ENCODE measurements at regions not wholly inside any gene's neighbourhood (a gene's known extent, or its start where the extent isn't known, plus 50 kb on each side); places are given as distances from the start of the nearest gene placed in this dataset.

DNA sequence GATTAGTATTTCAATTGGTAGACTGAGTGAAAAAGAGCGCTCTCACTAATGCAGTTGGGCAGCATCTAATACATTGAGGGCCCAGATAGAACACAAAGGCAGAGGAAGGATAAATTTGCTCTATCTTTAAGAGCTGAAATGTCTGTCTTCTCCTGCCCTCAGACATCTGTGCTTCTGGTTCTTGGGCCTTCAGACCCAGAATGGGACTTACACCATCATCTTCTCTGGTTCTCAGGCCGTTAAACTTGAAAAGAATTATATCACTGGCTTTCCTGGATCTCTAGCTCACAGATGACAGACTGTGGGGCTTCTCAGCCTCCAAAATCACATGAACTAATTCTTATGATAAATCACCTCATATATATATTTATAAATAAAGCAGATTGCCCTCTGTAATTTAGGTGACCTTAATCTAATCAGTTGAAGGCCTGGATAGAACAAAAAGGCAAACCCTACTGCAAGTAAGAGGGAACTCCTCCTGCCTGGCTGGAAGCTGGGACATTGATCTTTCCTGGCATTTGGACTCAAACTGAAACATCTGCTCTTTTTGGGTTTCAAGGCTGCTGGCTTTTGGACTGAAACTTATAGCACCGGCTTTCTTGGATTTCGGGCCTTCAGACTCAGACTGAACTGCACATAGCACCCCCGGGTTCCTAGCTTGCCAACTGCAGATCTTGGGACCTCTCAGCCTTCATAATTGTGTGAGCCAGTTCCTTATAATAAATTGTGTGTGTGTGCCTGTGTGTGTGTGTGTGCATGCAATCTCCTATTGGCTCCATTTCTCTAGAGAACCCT lies 390.4 kb upstream of the PLXNA2 start:
- H3K9me3 ChIP-seq = no peaks in the 10 kb centered on the region
- H3K4me1 ChIP-seq = no peaks in the 10 kb centered on the region
- WGBS, 2 donors (ENCODE audit: low coverage in 1 of 2) = 76 to 80% methylated on average over 1 to 5 of the region's 5 CpGs
- no peak for TF ChIP-seq POLR2A (IDR thresholded peaks at IDR 0.05)
- TF ChIP-seq, protein P1, sequence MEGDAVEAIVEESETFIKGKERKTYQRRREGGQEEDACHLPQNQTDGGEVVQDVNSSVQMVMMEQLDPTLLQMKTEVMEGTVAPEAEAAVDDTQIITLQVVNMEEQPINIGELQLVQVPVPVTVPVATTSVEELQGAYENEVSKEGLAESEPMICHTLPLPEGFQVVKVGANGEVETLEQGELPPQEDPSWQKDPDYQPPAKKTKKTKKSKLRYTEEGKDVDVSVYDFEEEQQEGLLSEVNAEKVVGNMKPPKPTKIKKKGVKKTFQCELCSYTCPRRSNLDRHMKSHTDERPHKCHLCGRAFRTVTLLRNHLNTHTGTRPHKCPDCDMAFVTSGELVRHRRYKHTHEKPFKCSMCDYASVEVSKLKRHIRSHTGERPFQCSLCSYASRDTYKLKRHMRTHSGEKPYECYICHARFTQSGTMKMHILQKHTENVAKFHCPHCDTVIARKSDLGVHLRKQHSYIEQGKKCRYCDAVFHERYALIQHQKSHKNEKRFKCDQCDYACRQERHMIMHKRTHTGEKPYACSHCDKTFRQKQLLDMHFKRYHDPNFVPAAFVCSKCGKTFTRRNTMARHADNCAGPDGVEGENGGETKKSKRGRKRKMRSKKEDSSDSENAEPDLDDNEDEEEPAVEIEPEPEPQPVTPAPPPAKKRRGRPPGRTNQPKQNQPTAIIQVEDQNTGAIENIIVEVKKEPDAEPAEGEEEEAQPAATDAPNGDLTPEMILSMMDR (IDR thresholded peaks at IDR 0.05) = no peak
- TF ChIP-seq EP300 (IDR thresholded peaks at IDR 0.05; ENCODE audit: low read depth) = no peak
- no peak for TF ChIP-seq POLR2AphosphoS5 (IDR thresholded peaks at IDR 0.05)
- intact Hi-C loops (cut with DNase I; ENCODE audit: low total_unique reads) (no loop called here), in situ Hi-C loops (cut with MboI; ENCODE audit: low pct_ligation_motif_present in 1 of 4, low pct_unique_long_range_greater_than_20kb in 1 of 4, low sequenced_read_pairs in 3 of 4) (no loop called here)
- H3K36me3 ChIP-seq = no peaks in the 10 kb centered on the region
- DNase-seq = no peak
- H3K27ac ChIP-seq = no peak overlapping the region
- no peaks in the 10 kb centered on the region for H3K27me3 ChIP-seq
- no peak overlapping the region for H3K4me3 ChIP-seq

DNA sequence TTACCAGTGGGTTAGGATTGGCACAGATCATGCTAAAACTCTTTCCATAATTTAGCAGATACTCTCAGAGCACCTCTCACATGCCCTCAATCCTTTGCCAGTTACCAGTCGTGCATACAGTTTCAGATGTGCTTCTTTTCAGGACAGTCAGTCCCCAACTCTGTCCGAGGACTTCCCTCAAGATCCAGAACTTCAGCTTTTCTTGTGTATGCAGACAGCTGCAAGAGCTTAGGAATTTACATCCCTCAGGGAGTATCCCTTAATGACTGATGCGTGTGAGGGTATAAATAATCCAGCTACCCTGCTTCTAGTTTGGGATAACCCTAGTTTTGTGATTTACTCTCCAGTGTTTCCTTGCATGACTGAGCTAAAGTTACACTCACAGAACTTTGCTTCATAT lies 393.0 kb upstream of the PLXNA2 start:
- Histone ChIP-seq H3K9me3 (no peaks in the 10 kb centered on the region), H3K36me3 (no peaks in the 10 kb centered on the region), H3K27ac (no peak overlapping the region), H3K4me3 (no peak overlapping the region), H3K27me3 (no peaks in the 10 kb centered on the region), H3K4me1 (no peaks in the 10 kb centered on the region)
- 55 to 72% methylated on average over 3 of the region's 3 CpGs for WGBS, 2 donors (ENCODE audit: low coverage in 1 of 2)
- TF ChIP-seq POLR2A (IDR thresholded peaks at IDR 0.05) (no peak), EP300 (IDR thresholded peaks at IDR 0.05; ENCODE audit: low read depth) (no peak), POLR2AphosphoS5 (IDR thresholded peaks at IDR 0.05) (no peak)
- TF ChIP-seq, protein P1 (IDR thresholded peaks at IDR 0.05) = no peak
- DNase-seq = no peak
- intact Hi-C loops (cut with DNase I; ENCODE audit: low total_unique reads) = no loop called here
- in situ Hi-C loops (cut with MboI; ENCODE audit: low pct_ligation_motif_present in 1 of 4, low pct_unique_long_range_greater_than_20kb in 1 of 4, low sequenced_read_pairs in 3 of 4) = no loop called here

DNA sequence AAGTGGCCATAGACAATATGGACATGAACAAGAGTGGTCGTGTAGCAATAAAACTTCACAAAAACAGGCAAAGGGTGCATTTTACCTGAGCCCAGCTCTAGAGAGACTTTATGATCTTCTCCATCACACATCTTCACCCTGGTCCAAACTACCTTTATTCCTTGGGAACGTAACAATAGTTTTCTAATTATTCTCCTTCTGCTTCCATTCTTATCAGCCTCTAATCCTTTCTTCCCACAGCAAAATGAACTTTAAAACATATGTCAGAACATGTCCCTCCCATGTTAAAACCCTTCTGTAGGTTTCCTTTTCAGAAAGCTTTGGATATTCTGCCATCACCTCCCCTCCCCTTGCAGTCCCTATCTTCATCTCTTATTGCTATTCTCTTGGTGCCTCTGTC lies 395.2 kb upstream of the PLXNA2 start:
- in situ Hi-C loops (cut with MboI; ENCODE audit: low pct_ligation_motif_present in 1 of 4, low pct_unique_long_range_greater_than_20kb in 1 of 4, low sequenced_read_pairs in 3 of 4) = no loop called here
- Histone ChIP-seq H3K27ac (no peak overlapping the region), H3K9me3 (no peaks in the 10 kb centered on the region), H3K27me3 (no peaks in the 10 kb centered on the region), H3K4me1 (no peaks in the 10 kb centered on the region), H3K36me3 (no peaks in the 10 kb centered on the region), H3K4me3 (no peak overlapping the region)
- TF ChIP-seq POLR2A (IDR thresholded peaks at IDR 0.05) (no peak), EP300 (IDR thresholded peaks at IDR 0.05; ENCODE audit: low read depth) (no peak), POLR2AphosphoS5 (IDR thresholded peaks at IDR 0.05) (no peak)
- TF ChIP-seq, protein P1 (IDR thresholded peaks at IDR 0.05) = no peak
- DNase-seq = no peak
- intact Hi-C loops (cut with DNase I; ENCODE audit: low total_unique reads) = no loop called here
- 84 to 86% methylated on average over 2 of the region's 2 CpGs for WGBS, 2 donors (ENCODE audit: low coverage in 1 of 2)

DNA sequence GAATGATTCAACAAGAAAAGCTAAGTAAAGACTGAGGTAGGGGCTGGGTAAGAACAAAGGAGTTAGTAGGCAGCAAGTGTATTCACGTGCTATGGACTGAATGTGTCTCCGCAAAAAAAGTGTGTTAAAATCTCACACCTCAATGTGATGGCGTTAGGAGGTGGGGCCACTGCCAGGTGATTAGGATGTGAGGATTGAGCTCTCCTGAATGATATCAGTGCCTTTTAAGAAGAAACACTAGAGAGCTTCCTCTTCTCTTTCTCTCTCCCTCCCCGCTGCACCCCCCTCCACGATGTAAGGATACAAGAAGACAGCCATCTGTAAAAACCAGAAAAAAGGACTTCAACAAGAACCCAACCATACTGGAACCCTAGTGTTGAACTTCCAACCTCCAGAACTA lies 396.1 kb upstream of the PLXNA2 start:
- Histone ChIP-seq H3K27me3 (no peaks in the 10 kb centered on the region), H3K9me3 (no peaks in the 10 kb centered on the region), H3K27ac (no peak overlapping the region), H3K4me1 (no peaks in the 10 kb centered on the region), H3K36me3 (no peaks in the 10 kb centered on the region), H3K4me3 (no peak overlapping the region)
- in situ Hi-C loops (cut with MboI; ENCODE audit: low pct_ligation_motif_present in 1 of 4, low pct_unique_long_range_greater_than_20kb in 1 of 4, low sequenced_read_pairs in 3 of 4) (no loop called here), intact Hi-C loops (cut with DNase I; ENCODE audit: low total_unique reads) (no loop called here)
- 87 to 92% methylated on average over 3 to 5 of the region's 5 CpGs for WGBS, 2 donors (ENCODE audit: low coverage in 1 of 2)
- no peak for TF ChIP-seq EP300 (IDR thresholded peaks at IDR 0.05; ENCODE audit: low read depth)
- no peak for TF ChIP-seq POLR2A (IDR thresholded peaks at IDR 0.05)
- no peak for TF ChIP-seq POLR2AphosphoS5 (IDR thresholded peaks at IDR 0.05)
- TF ChIP-seq, protein P1 (IDR thresholded peaks at IDR 0.05) = no peak
- DNase-seq = no peak
